HG02840 (cell line): ENCODE measurements at regions not wholly inside any gene's neighbourhood (a gene's known extent, or its start where the extent isn't known, plus 50 kb on each side); places are given as distances from the start of the nearest gene placed in this dataset.

Source experiments
- ATAC-seq: cut with Tn5 transposase; IDR thresholded peaks from one replicate; pipeline ENCODE4 v1.9.1; 2021; ENCODE audit warnings: mild to moderate bottlenecking, moderate library complexity, moderate number of reproducible peaks; ENCODE audit not compliant: unreplicated experiment, low FRiP score

DNA sequence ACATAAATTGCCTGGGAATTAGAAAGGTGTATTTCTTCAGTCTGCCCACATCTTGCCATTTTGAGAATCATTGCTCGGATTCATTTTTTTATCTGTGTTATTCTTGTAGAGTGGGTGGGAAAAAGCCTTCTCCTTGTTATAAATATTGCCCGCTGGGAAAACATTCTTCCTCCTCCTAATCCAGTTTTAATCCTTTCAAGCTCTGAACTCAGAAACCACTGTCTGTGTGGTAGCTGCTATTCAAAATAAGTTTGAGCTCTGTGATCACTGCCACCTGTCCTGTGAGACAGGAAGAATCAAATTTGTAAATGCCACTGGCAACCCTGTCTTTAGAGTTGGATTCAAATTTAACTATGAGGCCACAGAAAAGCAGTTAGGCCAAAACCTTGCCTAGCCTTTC, 1875.2 kb upstream of the PIK3C3 start:
- no peak for ATAC-seq

DNA sequence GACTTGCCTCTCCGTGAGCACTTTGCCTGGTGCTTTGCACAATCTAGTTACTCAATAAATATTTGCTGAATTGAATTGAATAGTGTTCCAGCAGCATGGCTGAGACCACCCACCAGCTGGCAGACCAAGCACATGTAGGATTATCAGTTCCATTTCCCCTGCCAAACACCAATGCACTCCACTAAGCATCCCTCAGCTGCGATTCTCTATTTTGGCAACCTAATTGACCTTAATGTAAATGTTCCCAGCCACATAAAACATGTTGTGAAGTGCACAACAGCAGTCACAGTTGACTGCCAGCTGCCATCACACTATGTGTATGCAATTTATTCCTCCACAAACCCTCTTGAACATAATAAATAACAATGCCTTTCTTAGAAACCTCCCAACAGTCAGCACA, 1879.4 kb upstream of the PIK3C3 start:
- ATAC-seq: no peak

DNA sequence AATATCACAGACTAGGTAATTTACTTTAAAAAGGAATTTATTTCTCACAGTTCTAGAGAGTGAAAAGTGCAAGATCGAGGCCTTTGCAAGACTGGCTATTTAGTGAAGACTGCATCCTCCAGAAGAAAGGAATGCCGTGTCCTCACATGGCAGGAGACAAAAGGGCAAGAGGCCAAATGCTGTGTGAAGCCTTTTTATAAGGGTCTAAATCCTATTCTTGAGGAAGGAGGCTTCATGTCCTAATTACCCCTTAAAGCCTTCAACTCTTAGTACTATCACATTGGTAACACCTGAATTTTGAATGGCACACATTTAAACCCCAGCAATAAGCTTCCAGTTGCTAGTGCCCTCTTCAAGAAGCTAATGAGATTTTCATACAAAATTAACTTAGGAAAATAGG, 1882.3 kb upstream of the PIK3C3 start:
- no peak for ATAC-seq

DNA sequence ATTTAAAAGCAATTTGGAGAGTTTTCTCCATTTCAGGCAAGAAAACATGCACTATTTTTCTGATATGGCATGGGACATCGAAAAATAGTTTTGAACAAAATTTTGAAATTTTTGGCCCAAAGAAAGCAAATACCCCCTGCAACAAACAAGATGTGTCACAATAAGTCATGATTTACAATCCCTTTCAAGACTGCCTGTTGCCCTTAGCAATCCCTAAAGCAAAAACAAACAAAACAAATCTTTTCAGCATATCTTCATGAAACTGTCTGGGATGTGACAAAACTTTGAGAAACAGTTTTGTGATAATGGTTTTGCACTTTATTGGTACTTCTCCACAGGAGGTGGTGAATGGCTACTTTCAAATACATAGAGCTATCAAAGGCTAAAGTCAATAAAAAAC, 1888.7 kb upstream of the PIK3C3 start:
- ATAC-seq: no peak

DNA sequence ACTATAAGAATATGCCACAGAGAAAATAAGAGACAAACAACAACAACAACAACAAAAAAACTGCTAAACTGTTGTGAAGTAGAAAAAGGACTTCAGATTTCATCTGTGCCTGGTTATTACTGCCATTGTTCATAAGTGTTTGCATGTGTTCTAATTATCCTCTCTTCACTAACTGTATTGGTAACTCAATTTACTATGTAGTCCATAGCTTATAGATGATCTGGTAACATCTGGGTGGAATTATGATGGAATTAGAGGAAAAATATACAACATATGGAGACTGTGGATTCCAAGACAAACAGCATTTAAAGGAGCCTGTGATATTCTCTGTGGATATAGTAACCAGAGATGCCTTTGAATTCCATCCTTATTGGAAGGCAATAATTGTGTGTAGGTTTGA, 1891.5 kb upstream of the PIK3C3 start:
- no peak for ATAC-seq

DNA sequence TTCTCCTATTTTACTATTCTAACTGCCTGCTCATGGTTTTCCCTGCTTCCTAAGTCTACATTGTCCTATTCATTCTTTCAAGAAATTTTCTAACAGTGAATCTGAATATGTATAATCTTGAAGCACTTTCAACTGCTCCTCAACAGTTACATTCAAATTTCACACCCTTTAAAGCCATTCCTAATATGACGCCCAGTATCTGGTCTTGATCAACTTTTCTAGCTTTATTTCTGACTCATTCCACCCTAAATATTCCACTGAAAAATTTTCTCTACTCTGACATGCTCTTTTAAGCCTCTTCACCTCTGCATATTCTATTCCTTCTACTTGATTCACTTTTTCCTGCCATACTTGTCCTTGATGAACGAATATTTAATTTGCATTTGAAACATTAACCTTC, 1893.9 kb upstream of the PIK3C3 start:
- no peak for ATAC-seq

DNA sequence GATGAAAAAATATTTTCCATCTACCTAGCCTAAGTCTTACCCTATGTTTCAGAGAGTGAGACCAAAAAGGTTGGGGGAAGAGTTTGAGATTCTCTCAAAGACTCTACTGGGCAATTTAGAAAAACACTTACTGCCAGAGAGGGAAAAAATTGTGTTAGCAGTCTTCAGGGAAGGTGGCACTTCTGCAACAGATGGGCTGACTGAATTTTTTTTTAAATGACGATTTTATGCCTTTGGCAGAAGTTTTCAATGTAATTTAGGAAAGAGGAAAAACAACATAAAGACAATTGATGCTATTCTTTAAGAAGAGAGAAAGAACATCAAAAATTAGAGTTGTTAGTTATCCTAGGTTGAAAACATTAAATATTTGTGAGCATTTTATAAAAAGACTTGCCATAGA, 1894.5 kb upstream of the PIK3C3 start:
- ATAC-seq: no peak

DNA sequence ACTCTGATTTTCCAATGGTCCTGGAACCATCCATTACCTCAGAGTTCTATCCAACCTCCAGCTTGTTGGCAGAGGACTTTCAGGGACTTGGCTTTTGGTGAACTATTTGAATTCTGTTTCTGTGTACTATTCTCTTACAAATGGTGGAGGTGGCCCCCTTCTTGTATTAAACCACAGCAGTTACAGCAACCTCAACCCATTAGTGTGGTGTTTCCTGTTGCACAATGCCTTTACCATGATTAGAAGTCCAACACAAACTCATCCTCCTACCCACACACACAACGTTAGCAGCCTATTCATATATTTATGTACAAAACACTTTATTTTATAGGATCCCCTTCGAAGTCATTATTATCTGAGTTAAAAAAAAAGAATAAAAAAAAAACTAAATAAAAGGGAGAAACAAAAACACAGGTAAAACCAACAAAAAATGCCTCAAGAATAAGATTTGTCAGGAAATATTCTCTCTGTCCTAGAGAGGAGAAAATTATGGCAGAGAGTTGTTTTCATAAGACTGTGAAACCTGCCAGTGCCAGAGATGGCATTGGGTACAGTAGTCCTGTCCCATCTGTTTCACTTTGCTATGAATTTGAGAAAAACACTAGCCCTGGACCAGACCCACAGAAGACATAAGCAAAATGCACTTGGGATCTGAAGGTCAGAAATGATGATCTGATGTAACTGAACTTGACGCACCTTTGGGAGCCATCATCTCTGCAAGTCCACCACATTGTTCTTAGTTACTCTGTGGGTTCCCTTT, 1896.0 kb upstream of the PIK3C3 start:
- ATAC-seq: no peak

DNA sequence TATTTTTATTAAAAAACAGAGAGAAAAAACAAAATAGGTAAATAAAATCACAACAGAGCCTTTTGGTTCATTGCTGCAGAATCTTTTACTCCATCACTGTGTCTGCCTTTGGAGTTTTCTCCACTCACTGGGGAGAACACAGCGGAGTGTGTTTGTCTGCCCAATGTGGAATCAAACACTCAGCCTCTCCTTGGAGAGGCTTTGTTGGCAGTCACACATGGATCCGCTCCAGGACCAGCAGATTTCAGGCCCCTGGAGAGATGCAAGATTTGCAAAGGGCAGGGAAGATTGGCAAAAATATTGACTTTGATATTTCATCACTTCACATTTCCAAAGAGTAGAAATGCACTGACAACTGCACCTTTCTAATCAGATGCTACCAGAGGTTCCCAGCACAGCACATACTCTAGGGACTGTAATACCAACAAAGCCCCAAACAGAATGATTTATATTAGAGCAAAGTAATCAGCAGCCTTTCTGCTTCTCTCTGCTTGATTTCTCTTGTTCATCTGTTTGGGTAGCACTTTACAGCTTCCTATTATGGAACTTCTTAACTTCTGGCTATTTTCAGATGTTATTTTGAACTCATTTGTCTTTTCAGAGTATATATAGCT, 1898.8 kb upstream of the PIK3C3 start:
- ATAC-seq: no peak

DNA sequence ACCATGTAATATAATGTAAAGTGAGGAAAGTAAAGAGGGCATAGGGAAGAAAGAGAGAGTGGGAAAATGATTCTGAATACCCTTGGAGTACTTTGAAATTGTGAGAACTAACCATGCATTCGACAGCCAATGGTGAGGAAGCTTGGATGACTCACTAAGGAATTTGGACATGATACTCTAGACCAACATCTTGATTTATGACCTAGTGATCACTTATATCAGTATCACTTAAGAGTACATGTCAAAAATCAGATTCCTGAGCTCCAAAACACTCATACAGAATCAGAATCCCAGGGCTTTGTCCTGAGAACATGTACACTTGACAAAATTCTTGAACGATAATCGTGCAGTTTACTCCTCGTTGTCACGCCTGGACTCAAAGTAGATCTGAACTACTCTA, 1899.8 kb upstream of the PIK3C3 start:
- no peak for ATAC-seq

DNA sequence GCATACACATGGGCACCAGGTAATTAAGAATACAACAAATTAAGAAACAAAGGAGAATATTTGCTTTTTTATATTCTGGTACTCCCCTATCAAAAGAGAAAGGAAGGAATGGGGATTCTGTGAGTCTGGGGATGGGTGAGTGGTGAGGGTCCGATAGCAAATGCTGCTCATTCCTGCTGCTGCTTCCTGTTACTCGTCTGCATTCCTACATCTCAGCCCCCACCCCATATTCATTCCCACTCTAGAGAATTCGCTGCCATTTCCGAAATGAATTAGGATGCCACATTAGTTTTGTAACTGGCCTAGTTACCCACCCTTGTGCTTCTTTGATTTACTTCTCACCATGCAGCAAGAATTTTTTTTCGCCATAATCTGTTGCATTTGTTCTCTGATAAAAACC, 1905.3 kb upstream of the PIK3C3 start:
- ATAC-seq: no peak

DNA sequence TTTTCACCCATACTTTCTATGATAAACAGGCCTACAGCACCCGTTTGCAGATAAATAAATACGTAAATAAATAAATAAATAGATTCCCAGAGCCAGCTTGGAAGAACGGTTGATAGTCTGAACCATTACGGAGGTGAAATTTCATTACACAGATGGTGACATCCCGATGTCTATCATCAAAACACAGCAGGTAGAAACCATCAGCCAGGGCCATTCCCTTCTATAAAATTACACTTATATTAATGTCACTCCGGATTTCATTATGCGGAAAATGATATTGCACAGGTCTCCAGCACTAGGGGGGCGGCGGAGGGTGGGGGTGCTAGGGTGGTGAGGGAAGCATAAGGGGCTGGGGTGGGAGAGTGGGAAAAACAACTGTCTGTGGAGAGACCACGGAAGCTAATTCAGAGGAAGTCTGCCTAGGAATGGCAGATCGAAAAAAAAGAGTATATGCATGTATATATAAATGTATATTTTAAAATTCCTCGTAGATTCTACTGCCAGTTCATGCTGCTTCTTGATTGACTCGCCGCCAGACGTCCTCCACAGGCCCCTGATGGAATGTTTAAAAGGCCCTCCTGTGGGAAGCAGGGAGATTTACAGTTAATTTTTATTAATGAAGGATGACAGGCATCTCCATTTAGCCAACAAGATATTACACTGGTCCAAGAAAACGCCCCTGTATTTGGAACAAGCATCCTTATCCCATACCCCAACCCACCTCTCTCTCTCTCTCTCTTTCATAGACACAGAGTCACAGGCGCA, 1906.0 kb upstream of the PIK3C3 start:
- no peak for ATAC-seq

DNA sequence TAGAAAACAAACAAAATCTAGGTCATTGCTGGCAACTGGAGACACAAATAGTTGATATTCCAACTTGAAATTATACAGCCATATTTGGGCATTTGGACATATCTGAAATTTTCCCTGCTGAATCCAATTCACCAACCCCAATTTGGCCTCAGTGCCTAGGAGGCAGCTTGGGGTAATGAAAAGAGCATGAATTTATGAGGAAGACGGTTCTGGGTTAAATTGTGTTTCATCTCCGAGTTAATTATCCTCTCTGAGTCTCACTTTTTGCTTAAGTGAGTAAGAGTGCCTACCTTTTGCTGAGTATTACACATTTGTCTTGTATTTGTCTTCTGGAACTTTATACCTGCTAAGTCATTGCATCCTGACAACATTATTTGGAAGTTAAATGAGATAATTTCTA, 1906.8 kb upstream of the PIK3C3 start:
- no peak for ATAC-seq

DNA sequence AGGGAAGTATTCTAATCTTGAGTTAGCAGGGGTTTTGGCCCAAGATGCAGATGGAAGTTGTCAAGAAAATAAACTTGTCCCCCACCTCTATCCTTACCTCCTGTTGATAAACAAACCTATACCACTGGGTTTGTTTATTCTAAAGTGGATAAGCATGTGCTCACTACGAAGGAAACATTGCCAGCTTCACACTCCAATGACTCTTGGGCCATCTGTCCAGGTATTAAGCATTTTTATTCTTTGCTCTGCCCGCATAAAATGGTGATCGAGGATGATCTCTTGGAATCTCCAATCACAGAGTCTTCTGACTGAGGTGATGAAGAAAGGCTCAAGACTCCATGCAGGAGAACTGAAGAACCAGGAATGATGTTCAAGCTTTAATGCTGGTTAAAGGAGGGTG, 1908.4 kb upstream of the PIK3C3 start:
- ATAC-seq: no peak

DNA sequence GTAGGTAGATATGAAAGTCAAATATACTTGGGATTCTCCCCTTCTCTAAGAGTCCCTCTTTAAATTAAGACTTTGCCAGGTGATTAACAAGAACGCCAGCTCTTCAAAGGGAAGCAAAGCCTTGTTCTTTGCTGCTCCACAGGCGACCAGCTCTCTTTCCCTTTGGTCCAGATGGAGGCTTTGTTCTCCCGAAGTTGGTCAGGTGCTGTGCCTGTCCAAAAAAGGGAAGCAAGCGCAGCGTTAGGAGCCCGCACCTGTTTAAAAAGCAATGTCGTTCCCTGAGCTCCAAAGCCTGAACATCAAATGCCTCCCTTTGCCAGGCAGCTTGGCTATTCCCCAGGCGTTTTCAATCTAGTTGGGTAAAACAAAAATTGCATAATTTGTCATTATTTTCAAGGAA, 1913.1 kb upstream of the PIK3C3 start:
- no peak for ATAC-seq

DNA sequence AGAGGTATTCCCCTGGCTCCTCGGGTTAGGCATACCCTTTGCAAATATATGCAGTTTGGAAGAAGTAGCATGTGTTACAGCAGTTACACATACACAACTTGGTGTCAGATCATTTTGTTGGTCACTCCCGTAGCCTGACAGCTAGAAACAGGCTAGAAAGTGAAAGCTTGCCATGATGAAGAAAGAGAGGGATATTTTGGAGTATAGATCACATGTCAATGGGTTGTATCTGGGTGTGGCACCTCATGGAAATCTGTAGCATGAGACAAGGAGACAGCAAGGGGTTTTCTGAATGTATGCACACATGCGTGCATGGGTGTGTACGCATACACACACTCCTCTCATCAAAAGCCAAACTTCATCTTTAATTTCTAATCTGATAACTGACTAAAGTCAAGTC, 1914.5 kb upstream of the PIK3C3 start:
- no peak for ATAC-seq

DNA sequence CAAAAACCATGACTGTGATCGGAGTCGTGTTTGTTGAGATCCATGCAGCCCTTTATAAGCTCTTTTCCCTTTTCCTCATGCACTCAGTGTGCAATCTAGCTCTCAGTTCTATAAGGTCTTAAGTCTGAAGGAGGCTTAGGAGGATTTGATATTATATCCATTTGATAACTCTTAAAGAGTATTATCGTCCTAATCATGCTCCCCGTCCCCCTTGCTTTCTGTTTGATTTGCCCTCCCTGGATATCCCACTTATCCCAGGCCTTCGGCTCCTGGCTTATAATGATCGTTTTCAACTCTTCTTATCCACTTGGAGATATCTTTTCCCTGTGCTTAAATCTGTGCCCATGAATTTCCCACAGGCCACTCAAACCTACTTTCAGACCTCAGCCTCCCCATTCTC, 1917.7 kb upstream of the PIK3C3 start:
- no peak for ATAC-seq

DNA sequence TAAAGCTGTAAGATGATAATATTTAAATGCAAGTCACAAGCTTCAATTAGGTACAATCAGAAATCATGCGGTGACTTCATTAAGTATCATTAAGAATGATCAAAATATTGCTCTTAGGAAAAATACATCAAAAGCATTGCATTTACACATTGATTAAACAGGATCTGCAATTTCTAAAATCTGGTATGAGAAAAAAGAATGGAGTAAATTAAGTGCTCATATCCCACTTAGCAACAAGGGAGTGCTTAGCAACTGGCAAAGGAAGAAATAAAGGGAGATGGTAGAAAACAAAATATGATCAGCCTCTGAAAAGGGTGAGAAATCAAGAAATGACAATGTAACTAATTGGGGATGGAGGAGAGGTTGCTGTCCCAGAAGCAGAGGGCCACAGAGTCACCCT, 1918.2 kb upstream of the PIK3C3 start:
- no peak for ATAC-seq

DNA sequence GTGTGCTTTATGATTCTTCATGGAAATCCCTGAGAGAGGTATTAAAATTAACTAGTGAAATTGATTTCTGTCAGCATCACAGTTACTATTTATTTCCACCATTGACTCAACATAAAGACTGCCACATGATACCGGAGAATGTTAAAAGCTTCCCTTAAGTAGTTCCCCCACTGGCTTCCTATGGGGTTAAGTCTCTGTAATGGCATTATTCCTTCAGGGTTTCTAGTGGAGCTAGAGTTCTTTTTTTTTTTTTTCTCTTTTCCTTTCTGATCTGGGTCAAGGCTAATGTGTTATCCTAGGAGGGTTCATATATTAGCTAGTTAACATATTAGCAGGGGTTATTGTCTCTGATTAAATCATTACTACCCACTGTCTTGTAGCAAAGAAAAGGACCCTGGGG, 1919.1 kb upstream of the PIK3C3 start:
- no peak for ATAC-seq

DNA sequence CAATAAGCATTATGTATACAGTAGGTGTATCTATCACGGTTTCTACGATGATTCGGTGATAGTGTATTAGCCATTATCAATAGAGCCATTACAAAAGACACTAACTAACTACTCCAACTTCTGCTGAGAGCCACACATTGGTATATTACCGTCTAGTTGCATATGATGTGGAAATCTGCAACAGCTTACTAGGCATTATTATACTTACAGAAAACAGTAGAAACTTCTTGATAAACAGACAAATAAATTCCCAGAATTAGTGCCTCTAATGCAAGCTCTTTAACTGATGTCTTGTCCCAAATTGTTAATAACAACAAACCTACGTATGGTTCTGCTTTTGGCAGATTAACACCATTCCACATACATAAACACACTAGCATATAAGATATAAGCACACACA, 1923.0 kb upstream of the PIK3C3 start:
- no peak for ATAC-seq

DNA sequence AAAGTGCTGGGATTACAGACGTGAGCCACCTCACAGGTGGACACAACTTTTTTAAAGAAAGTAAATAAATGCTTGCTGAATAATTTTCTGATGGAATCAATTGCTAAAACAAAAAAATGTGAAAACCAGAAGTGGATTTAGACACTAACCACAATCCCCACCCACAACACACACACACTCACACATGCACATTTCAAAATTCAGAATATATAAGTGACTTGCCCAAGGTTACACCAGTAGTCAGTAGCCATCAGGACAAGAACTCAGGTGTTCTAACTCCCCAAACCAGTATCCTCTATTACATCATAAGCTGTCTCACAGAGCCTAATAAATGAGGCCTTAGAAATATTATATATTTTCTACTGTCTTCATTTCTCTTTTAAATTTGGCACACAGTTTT, 1923.6 kb upstream of the PIK3C3 start:
- ATAC-seq: no peak
